Stimulated activated CD4-positive, alpha-beta T cell treated with anti-CD3 and anti-CD28 coated beads, Interleukin-1b, Interleukin-23, amount 100 ng/mL, for 1 hour (primary cell): ENCODE measurements at regions not wholly inside any gene's neighbourhood (a gene's known extent, or its start where the extent isn't known, plus 50 kb on each side); places are given as distances from the start of the nearest gene placed in this dataset.

Source experiments
- DNase-seq, 2 donors: peaks; one replicate each; pipeline ENCODE4 v3.0.0-alpha.2; 2020; ENCODE audit warnings: low read depth in 2 of 2

- DNase-seq, result no peak
Observed at GRCh38 chr4:19346636-19347035, 905.1 kb upstream of the SLIT2 start.

DNA sequence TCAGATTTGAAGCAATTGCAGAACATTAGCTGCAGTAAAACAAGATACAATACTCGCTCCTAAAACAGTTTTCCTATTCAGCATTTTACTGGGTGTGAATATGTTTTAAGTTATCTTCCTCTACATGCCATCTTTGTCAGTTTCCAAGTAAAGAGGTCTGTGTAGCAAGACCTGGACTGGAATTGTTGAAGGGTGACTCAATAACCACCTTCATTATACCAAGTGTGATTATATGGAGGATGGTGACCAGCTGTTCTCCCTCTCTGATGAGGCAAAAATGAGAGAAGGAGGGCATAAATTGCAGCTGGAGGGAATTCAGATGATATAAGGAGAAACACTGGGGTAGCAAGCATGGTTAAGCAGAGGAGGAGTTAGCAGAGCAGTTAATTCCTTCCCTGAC is 922.1 kb upstream of the SLIT2 start:
- DNase-seq, result no peak

DNA sequence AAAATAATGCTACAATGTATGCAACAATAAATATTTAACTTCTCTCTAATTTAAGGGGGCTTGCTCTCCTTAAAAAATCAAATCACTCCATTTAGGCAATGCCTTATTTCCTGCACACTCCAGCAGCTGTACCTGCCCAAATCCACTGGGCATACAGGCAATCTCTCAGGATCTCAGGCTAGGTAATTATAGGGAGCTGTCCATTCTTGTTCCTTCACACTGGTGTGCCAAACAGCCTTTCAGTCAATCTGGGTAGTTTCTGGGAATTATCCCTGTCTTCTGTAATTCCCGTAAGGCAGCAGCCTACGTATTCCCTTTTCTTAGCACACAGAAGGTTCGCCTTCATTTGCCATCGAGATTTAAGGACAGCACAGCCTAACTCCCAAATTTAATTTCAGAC is 922.6 kb upstream of the SLIT2 start:
- DNase-seq, result no peak

- no peak for DNase-seq
Observed at GRCh38 chr4:19327364-19327763, 924.3 kb upstream of the SLIT2 start.

DNA sequence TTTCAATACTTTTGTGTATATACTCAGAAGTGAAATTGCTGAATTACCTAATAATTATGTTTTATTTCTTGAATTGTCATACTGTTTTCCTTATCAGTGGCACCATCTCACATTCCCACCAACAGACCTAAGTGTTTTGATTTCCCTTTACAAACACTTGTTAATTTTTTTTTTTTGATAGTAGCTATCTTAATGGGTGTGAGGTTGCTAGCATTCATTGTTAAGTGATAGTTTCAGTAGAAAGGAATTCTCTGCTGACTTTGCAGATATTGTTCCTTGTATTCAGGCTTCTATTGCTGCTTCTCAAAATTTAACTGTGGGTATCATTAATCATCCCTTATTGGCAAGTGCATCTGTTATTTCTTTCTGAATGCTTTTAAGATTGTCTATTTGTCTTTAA is 927.5 kb upstream of the SLIT2 start:
- no peak for DNase-seq

DNA sequence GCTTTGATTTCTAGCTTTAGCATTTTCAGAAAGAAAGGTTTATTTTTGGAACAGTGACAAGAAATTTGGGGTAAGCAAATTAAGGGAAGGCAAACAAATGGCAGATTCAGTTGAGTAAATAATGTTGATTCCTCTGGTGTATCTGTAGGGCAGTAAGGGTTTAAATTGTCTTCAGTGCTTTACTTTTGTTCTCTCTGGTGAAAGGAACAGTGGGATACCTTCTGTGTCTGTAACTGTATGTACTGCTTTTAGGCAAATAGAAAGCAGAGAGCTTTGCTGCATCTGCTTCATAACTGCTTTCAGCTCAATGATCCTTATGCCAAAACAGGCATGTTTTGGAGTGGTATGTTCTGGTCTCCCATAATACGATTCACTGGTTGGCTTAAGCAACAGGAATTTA is 932.1 kb upstream of the SLIT2 start:
- DNase-seq, result no peak

GRCh38 chr4:19317377-19317776 is 934.3 kb upstream of the SLIT2 start:
- DNase-seq, result no peak

DNA sequence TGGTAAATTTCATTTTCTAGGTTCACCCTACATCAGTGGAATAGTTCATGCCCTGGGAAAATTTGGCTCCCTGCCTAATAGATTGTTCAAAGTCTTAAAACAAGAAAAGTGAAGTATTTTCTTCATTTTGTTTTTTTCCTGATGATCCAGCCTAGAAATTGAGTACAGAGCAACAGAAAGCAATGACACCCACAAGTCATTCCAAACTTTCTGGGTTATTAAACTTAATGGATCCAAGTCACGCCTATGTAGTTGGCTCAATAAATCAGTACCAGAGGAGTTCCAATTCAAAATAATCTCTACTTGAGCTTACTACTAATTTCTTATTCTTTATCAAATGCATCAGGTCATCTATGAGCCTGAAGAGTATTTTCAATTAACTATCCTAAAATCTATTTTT is 937.6 kb upstream of the SLIT2 start:
- no peak for DNase-seq

DNA sequence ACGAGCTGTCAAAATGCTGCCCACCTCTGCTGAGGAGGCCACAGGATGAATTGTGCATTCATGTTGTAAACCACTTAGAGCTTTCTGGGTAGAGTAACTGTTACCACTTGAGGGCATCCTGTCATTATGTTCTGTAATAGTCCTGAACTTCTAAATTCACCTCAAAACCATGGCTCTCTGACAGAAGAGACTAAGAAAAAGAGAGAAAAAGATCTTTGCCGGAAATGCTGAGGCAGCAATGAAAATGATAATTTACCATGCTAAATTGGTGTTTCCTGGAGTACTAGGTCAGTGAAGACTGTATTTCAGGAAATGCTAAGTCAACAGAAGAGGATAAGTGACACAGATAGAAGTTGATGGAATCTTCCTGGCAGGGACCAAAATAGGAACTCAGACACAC is 942.3 kb upstream of the SLIT2 start:
- DNase-seq, result no peak

- no peak for DNase-seq
Observed at GRCh38 chr4:19304028-19304427, 947.7 kb upstream of the SLIT2 start.

DNA sequence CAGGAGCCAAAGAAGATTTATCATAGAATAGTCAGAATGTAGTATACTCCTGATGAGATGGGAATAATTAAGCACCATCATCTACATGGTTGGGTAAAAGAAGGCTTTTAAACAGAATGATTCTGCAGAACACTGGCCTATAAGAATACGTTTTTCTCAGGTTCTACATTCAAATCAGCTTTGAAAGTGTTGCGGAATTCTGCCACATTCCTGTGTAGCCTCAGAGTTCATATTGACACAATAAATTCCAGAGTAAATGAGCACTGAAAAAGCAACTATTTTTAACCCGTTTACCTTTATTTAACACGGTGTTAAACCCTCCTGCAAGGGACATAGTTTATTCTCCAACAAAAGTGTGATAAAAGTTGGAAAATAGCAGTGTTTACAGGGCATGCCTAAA is 950.2 kb upstream of the SLIT2 start:
- no peak for DNase-seq

- no peak for DNase-seq
Observed at GRCh38 chr4:19300213-19300612, 951.5 kb upstream of the SLIT2 start.

- DNase-seq, result no peak
Observed at GRCh38 chr4:19298998-19299397, 952.7 kb upstream of the SLIT2 start.

DNA sequence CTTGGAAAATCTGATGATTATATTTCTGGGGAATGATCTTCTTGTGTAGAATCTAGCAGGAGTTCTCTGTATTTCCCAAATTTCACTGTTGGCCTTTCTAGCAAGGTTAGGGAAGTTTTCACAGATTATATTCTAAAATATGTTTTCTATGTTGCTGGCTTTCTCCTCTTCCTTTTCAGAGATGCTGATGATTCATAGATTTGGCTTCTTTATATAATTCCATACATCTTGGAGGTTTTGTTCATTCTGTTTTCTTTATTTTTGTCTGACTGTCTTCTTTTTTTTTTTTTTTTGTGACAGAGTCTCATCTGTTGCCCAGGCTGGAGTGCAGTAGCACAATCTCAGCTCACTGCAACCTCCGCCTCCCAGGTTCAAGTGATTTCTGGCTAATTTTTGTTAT is 957.9 kb upstream of the SLIT2 start:
- DNase-seq, result no peak

DNA sequence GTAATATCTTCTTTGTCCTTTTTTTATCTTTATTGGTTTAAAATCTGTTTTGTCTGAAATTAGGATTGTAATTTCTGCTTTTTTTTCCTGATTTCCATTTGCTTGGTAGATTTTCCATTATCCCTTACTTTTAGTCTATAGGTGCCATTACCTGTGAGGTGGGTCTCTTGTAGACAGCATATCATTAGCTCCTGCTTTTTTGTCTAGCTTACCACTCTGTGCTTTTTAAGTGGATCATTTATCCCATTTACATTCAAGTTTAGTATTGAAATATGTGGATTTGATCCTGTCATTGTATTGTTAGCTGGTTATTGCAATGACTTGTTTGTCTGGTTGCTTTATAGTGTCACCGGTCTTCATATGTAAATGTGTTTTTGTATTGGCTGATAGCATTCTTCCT is 958.6 kb upstream of the SLIT2 start:
- DNase-seq, result no peak

GRCh38 chr4:19286924-19287323 is 964.8 kb upstream of the SLIT2 start:
- DNase-seq, result no peak

DNA sequence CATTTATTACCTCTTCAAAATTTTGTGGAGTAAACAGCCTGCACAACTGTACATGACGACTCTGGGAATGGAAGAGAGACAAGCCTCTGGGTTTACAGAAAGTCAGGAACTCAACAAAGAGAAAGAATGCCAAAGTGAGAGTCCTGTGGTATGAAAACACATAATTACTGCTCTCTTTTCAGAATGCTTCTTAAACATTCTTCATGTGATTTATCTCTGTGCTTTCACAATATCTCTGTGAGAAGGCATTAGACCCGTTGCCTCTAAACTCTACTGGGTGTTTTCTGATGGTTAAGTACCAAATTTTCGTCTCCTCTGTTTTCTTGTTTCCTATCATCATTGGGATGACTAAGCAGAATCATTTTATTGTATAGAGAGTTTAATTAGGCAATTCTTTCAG is 966.6 kb upstream of the SLIT2 start:
- no peak for DNase-seq

- no peak for DNase-seq
Observed at GRCh38 chr4:19278665-19279064, 973.0 kb upstream of the SLIT2 start.

GRCh38 chr4:19266566-19266965 is 985.1 kb upstream of the SLIT2 start:
- no peak for DNase-seq

GRCh38 chr4:19262467-19262866 is 989.2 kb upstream of the SLIT2 start:
- no peak for DNase-seq

DNA sequence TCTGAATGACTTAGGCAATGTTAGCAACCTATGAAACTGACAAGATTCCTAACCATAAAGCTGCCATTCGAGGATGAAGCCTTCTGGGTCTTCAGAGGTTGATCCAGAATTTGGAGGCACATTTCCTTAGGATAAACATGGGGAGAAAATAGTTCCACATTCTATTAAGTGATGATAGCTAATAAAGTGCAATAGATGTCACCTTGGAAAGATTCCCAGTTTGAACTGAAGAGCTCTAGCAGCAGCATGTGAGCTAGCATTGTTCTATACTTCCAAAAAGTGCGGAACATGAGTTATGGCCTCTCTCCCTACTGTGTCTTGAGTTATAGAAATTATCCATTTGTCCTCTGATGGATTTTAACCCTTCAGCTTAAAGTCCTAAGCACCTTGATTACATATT is 991.4 kb upstream of the SLIT2 start:
- DNase-seq, result no peak

DNA sequence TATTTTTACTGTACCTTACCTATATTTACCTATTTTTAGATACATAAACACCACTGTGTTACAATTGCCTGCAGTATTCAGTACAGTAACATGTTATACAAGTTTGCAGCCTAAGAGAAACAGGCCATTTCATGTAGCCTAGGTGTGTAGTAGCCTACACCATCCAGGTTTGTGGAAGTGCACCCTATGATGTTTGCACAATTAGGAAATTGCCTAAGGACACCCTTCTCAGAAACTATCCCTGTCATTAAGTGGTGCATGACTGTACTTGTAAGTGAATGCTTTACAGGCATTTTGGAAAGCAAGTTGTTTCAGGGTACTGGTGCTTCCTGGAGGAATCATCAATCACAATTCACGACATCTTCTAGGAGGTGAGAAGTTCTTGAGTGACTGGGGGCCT is 991.8 kb upstream of the SLIT2 start:
- DNase-seq, result no peak

DNA sequence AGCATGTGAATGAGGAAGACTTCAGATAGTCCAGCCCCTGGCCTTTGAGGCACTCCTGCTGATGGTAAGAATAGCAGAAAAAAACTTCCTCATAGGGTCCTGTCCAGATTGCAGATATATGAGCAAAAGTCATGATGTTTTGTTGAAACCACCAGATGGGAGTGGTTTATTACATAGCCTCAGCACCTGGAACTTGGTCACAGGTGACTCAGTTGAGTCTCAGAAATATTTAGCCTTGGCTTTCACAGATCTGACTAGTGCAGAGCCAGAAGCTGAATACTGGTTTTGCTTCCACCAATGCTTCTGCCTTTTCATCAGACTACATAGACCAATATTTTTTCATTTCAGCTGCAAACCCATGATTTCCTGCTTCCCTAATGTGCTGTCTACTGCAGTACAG is 994.9 kb upstream of the SLIT2 start:
- no peak for DNase-seq

GRCh38 chr4:19254486-19254885 is 997.2 kb upstream of the SLIT2 start:
- no peak for DNase-seq

DNA sequence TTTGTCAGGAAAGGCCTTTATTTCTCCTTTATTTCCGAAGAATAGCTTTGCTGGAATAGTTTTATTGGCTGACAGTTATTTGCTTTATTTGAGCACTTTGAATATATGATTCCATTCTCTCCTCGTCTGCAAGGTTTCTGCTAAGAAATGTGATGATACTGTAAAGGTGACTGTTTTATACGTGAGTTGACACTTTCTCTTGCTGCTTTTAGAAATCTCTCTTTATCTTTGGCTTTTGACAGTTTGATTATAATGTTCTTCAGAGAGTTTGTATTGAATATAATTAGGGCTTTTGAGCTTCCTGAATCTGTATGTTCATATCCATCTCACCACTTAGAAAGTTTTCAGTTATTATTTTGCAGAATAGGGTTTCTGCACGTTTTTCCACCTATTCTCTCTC is 1003.7 kb upstream of the SLIT2 start:
- DNase-seq, result no peak
